ENCODE measurements at regions not wholly inside any gene's neighbourhood (a gene's known extent, or its start where the extent isn't known, plus 50 kb on each side); places are given as distances from the start of the nearest gene placed in this dataset.

- TF ChIP-seq ZNF670 (tag by site-specific recombination; IDR thresholded peaks at IDR 0.05; ENCODE audit: low read depth): no peak
- TF ChIP-seq YY1 (tag by site-specific recombination; IDR thresholded peaks at IDR 0.05): no peak
- TF ChIP-seq CTCF (tag by site-specific recombination; IDR thresholded peaks at IDR 0.05): no peak
Measured at GRCh38 chr2:219784178-219784577, 156.7 kb downstream of the SLC4A3 start.
